H1 (cell line): ENCODE measurements at regions not wholly inside any gene's neighbourhood (a gene's known extent, or its start where the extent isn't known, plus 50 kb on each side); places are given as distances from the start of the nearest gene placed in this dataset.

Source experiments
- EZH2 ChIP-seq: fragments of 200-600 bp; sonication (generic); IDR thresholded peaks from 2 replicates; pipeline ENCODE4 v1.7.1; 2012; ENCODE audit warnings: low read depth, mild to moderate bottlenecking, moderate library complexity, low read length, inconsistent platforms; ENCODE audit not compliant: severe bottlenecking
- GABPA ChIP-seq: IDR thresholded peaks from 2 replicates; pipeline ENCODE4 v1.6.1; 2011; ENCODE audit warnings: mild to moderate bottlenecking, low read length, moderate library complexity, borderline replicate concordance; ENCODE audit not compliant: insufficient read depth
- NRF1 ChIP-seq: IDR thresholded peaks from 2 replicates; pipeline ENCODE4 v1.6.1; 2011; ENCODE audit warnings: mild to moderate bottlenecking, low read depth, low read length, improper control_type of control experiment
- POLR2A ChIP-seq, 2 experiments: IDR thresholded peaks; 1 replicate in 1 of 2; 2 replicates in 1 of 2; pipeline ENCODE4 v1.6.1; 2011; ENCODE audit warnings: low read depth in 2 of 2, low read length in 2 of 2, mild to moderate bottlenecking in 2 of 2; ENCODE audit errors: control extremely low read depth in 1 of 2
- POLR2AphosphoS5 ChIP-seq: IDR thresholded peaks from 2 replicates; pipeline ENCODE4 v1.6.1; 2011; ENCODE audit warnings: low read depth, low read length
- TAF1 ChIP-seq: IDR thresholded peaks from 2 replicates; pipeline ENCODE4 v1.6.1; 2011; ENCODE audit warnings: mild to moderate bottlenecking, low read depth, low read length
- TBP ChIP-seq: IDR thresholded peaks from 2 replicates; pipeline ENCODE4 v1.6.1; 2011; ENCODE audit warnings: low read depth, low read length, improper control_type of control experiment
- ZNF274 ChIP-seq: IDR thresholded peaks from 2 replicates; pipeline ENCODE4 v1.7.0; 2012; ENCODE audit warnings: low read length, borderline replicate concordance; ENCODE audit errors: extremely low read depth
- TF ChIP-seq, protein P1 (sequence below), 3 experiments: IDR thresholded peaks; 1 replicate in 2 of 3; 2 replicates in 1 of 3; pipeline versions ENCODE4 v1.5.1 to v1.6.1; 2011; ENCODE audit warnings: low read length in 3 of 3, mild to moderate bottlenecking in 3 of 3, inconsistent platforms in 2 of 3, low read depth in 1 of 3, moderate library complexity in 1 of 3; ENCODE audit not compliant: insufficient read depth in 1 of 3; ENCODE audit errors: control extremely low read depth in 1 of 3
- TF ChIP-seq, protein P2 (sequence below): IDR thresholded peaks from 2 replicates; pipeline ENCODE4 v1.6.1; 2011; ENCODE audit warnings: low read depth, mild to moderate bottlenecking, low read length; ENCODE audit not compliant: insufficient read depth

DNA sequence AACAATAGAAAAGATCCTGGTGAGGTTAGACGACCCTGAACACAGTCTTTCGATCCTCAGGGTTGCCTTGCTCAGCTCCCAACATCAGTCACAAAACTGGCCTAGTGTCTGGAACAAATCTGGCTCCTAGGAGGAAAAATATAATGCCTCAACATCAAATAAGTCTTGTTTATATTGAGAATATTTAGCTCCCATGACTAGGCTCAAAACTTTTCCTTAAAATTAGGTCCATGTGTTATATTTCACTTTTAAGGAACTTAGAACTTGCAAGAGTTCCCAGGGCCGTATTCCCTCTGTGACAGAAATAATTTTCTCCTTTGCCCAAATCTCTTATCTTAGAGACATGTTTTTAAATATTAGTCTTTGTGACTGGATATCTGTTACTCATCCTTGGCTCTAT lies 819.7 kb upstream of the ZEB2 start:
- TF ChIP-seq, protein P1, sequence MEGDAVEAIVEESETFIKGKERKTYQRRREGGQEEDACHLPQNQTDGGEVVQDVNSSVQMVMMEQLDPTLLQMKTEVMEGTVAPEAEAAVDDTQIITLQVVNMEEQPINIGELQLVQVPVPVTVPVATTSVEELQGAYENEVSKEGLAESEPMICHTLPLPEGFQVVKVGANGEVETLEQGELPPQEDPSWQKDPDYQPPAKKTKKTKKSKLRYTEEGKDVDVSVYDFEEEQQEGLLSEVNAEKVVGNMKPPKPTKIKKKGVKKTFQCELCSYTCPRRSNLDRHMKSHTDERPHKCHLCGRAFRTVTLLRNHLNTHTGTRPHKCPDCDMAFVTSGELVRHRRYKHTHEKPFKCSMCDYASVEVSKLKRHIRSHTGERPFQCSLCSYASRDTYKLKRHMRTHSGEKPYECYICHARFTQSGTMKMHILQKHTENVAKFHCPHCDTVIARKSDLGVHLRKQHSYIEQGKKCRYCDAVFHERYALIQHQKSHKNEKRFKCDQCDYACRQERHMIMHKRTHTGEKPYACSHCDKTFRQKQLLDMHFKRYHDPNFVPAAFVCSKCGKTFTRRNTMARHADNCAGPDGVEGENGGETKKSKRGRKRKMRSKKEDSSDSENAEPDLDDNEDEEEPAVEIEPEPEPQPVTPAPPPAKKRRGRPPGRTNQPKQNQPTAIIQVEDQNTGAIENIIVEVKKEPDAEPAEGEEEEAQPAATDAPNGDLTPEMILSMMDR (IDR thresholded peaks at IDR 0.05; ENCODE audit: control extremely low read depth in 1 of 3, insufficient read depth in 1 of 3, low read depth in 1 of 3, low read length in 3 of 3): no peak
- TF ChIP-seq, protein P2, sequence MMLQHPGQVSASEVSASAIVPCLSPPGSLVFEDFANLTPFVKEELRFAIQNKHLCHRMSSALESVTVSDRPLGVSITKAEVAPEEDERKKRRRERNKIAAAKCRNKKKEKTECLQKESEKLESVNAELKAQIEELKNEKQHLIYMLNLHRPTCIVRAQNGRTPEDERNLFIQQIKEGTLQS: no peak
- TF ChIP-seq POLR2A (IDR thresholded peaks at IDR 0.05; ENCODE audit: control extremely low read depth in 1 of 2, low read depth in 2 of 2, low read length in 2 of 2) (no peak), GABPA (no peak), TAF1 (no peak), TBP (no peak), EZH2 (no peak), ZNF274 (no peak), NRF1 (no peak), POLR2AphosphoS5 (no peak)
